Stimulated activated CD8-positive, alpha-beta memory T cell treated with anti-CD3 and anti-CD28 coated beads, Interleukin-2, amount 100 ng/mL, for 48 hours (primary cell): ENCODE measurements at regions not wholly inside any gene's neighbourhood (a gene's known extent, or its start where the extent isn't known, plus 50 kb on each side); places are given as distances from the start of the nearest gene placed in this dataset.

Experiments
- DNase-seq, 2 donors: peaks; one replicate each; pipeline ENCODE4 v3.0.0-alpha.2; 2020; ENCODE audit warnings: low read depth in 2 of 2

DNA sequence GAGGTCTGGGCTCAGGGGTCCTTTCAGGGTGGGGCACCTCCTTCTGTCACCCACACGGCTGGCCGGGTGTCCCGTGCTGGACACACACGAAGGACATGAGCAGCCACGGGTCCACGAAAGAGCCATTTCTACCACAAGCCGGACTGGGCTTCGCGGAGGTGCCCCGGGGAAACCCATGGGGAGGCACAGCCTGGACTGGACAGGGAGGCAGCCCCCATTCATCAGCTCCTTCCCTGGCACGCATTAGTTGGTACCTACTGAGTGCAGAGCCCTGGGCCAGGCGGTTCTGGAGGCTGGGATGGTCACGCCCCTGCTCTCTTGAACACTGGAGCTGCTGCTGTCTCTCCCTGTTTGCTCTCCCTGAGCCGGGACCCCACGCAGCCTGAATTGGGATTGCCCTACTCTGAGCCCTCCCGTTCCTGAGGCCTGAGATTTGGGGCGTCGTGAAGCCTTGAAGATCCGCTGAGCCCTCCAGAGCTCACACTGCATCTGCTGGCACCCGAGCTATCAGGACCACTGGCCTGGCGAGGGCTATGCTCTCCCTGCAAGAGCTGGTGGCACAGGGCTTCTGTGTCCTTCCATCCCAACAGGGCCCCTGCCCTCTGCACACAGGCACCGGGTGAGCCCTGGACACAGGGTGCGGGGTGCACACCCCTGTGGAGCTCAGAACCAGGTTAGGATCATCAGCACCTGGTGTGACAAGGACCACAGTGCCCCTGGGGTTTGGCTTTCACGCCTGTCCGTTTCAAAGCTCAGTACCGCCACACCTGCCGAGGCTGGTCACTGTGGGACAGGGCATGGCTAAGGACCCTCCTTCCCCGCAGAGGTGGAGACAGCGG is 84.6 kb downstream of the MYEOV start:
- DNase-seq = no peak

DNA sequence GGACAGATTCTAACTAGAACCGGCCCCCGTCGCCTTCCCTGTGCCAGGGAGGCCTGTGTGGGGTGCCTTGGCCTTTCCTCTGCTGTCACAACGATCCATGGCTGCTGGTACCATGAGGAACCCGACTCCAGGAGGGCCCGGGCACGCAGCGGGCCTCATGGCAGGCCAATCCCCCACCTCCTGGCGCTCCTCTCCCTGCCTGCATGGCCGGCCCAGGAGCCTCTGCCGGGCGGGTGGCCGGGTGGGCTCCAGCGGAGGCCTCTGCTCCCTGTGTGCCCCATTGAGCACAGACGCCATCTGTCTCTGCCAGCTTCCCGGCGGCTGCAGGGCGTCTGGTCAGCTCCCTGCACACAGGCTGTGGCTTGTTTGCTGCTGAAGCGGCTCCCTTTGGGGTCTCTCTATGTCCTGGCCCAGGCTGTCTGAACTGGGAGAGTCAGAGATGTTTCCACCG is 86.5 kb downstream of the MYEOV start:
- no peak for DNase-seq

DNA sequence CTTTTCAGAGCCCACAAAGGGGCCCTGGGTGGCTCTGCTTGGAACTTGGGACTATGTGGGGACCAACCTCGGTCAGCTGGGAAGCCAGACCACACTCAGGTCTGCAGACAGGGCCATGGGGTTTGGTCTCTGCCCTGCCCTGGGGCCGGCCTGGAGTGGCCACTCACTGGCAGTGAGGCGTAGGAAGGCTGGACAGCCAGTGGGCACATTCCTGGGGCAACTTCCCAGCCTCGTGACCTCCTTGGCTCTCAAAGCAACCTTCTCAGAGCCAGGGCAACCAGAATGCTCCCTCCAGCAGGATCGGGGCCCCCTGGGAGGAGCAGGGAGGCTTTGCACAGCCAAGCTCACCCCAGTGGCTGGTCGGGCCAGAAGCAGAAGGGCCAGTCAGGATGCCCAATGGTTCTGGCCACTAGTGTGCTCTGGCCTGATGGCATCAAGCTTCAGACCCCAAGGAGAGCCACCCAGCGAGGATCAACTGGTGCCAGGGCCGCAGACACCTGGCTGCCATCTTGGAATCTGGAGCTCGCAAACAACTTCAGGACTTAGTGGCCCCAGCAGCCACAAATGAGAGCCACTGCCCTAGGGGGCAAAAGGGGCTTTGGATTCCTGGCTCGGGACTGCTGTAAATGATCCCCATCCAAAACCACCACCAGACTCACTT is 87.1 kb downstream of the MYEOV start:
- DNase-seq = no peak

DNA sequence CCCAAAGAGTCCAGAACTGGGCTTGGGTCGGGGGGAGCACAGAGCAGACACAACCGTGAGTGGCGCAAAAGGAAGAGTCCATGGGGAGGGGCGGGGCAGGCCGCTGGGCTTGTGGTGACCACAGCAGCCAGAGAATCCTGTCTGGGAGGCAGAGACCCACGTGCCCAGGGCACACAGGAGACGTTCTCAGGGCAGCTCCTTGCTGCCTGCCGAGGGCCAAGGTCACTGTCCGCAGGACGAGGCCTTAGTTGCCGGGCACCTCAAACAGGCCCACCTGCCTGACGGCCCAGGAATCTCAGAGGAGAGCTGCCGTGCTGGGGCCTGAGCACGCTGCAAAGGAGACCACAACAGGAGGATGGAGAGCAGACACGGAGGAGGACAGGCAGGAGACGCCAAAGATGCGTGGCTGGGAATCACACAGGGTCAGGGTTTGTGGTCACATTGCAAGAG is 87.8 kb downstream of the MYEOV start:
- DNase-seq = no peak

DNA sequence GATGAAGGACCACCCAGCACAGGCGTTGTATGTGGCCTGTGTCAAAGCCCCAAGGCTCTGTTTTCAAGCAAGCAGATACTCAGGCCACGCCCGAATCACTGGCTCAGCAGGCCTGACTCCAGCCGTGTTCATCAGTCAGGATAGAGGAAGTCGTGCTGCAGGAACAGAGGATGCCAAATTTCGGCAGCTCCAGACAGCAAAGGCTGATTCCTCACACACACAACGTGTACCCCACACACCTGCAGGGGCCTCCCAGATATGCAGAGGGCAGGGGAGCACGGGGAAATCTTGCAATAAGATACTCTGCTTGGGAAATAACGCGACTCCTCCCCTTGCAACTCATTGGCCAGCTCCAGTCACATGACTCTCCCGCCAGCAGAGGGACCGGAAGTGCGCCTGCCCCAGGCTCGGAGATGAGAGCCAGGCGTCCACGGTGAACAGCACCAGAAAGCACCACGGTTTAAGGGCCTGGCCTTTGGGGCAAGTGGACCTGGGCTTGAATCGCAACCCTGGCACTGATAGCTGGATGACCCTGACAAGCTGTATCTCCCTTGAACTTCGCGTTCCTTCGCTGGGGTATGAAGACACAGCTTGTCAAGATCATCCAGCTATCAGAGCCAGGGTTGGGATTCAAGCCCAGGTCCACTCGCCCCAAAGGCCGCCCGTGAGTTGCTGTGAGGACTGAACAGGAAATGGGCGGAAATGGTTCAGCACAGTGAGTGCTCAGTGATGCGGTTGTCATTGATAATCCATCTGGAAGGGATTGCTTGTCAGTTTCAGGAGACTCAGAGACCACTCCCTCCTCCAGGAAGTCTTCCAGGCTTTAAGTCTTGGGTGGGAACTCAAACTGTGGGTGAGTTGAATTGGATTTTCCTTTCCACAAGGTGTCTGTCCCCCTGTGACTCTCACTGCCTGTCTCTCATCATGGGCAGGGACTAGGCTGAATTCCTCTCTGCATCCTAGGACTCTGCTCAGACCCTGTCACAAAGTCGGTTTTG is 88.5 kb downstream of the MYEOV start:
- no peak for DNase-seq

DNA sequence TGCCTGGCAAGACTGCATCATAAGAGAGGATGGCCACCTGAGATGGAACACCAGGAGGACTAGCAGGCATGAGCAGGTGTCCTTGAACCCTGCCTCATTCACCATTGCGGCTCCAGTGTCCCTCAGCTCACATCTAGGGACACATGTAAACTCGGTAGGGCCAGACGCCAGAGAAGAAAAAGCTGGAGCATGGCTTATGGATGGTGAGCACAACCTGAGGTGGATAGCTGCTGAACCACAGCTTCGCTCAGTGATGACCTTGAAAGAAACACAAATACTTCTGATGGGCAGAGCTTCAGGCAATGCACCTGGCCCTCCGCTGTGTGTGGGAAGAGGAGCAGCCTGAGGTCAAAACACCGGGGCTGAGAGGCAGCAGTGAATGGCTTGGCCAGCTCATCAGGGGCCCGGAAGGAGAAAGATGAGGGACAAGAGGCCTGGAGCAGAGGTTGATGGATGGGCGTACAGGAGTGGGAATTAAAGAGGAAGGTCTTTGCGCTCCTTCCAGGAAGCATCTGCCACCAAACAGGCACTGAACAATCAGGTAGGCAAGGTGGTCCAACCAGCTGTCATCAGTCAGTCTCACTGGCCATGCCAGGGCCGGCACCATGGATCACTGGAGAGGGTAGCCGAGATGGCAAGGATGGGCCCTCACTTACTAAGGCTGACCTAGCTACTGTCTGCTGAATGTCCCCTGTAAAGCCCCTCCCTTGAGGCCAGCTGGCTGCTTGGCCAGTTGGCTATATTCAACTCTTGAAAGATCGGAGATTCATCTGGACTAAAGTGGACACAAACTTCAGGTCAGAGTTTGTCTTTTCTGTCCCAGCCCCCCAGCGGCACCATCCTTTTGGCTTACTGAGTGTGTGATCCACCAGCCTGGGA is 89.7 kb downstream of the MYEOV start:
- no peak for DNase-seq

DNA sequence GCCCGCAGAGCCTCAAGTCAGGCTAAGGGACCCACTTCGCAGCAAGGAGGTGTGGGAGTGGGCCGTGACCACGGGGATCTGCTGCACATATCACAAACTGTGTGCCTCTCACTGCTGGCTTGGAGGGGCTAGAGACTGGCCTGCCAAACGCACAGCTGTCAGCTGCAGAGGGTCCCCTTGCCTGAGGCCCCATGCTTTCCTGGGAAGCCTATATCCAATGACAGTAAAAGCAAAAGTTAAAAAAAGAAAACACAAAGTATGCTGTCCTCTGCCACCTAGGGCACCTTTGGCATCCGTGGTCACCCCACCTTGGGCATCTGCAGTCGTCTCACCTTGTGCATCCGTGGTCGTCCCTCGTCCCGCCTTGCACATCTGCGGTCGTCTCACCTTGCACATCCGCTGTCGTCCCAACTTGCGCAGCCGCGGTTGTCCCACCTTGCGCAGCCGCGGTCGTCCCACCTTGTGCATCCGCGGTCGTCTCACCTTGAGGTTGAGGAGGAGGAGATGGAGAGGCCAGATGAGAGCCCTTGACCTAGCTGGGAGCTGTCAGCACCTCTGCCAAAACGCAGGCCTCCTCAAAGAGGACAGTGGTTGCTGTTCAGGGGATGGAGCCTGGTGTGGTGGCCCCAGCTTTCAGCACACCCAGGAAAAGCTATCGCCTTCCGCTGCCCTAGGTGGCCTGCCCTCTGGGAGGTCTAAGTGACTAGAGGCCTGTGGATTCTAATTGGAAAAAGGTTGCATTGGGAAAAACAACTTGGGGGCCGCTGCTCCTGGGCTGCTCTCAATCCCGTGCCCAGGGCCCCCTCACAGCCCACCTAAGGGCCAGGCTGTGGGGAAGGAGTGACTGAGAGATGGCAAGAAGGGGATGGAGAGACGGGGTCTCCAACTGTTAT is 90.5 kb downstream of the MYEOV start:
- no peak for DNase-seq

DNA sequence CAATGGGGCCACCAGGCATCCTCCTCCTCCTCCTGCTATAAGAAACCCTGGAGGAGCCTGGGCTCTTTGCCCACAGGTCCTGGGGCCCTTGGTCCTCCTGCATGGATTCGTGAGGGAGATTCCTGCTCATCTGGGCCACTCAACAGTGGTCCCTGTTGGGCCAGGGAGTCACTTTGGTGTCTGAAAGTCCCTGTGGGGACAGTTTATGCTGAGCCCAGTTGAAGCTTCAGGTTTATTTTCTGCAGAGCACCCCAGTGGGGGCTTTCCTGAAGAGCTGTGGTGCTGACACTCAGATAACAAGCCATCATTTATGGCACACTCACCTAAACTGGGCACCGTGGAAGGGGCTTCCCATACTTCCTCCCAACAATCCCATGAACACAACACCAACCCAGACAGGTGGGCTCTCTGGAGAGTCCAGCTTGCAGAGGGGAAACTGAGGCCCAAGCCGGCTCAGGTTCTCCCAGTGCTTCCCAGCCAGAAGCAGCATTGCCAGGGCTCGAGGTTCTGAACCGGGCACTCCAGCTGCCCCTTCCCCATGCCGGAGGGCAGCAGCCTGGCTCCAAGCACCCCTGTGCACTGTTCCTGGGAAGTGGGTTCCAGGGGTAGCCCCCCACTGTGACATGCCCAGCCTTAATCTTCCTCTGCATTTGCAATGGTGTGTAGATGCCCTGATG is 91.3 kb downstream of the MYEOV start:
- DNase-seq = no peak

DNA sequence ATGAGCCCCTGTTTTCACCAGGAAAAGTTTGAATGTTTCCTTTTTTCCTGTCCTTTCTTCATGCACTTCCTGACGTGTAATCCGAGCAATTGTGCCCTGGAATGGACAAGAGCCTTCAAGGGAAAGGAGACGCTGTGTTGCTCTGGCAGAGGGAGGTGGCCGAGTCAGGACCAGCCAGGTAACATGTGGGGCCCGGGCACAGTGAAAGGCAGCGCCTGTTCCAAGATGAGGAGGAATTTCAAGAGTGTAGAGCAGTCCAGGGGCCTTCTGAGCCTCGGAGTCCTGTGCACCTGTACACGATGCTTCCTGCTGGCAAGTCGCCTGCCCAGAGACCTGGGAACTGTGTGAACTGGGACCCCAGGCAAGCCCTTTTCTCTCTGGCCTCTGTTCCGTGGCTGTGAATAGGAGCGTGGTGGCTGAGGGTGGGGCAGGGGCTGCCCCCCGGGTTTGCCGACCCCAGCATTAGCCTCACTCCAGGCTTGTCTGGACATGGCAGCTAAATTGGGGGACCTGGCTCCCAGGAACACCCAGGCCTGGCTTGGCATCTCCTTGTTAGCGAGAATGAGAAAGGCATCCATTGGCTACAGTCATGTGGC is 92.0 kb downstream of the MYEOV start:
- no peak for DNase-seq

DNA sequence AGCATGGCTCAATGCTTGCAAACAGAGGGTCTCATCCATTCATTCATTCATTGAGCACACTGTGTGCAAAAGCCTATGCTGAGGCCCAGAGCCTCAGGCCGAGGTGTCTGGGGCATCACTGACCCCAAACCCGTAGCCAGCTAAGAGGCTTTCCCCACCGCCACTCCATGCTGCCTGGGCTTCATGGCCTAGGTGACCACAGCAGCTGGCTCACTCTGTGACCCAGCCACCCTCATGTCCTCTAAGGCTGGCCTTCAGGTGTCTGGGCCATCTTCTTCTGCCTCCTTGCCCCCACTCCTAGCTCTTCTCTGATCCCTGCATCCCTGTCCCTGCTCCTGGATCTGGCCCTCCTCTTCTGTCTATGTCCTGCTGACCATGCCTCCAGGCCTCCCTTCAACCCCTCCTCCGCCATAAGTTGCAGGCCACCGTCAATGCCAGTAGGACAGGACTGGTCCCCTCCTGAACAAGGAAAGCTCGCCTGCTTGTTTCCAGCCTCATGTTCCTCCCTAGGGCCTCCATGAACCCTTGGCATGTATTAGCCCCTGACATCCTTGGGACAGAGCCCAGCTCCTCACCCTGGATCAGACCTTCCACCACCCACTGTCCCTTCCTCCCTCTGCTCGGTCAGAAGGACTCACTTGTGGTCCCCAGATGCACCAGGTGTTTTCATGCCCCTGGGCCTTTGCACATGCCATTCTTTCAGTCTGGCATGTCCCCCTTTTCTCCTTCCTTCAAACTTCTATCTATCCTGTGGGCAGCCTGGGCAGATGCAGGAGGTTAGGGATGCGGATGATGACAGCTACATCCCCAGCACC is 92.8 kb downstream of the MYEOV start:
- DNase-seq = no peak

DNA sequence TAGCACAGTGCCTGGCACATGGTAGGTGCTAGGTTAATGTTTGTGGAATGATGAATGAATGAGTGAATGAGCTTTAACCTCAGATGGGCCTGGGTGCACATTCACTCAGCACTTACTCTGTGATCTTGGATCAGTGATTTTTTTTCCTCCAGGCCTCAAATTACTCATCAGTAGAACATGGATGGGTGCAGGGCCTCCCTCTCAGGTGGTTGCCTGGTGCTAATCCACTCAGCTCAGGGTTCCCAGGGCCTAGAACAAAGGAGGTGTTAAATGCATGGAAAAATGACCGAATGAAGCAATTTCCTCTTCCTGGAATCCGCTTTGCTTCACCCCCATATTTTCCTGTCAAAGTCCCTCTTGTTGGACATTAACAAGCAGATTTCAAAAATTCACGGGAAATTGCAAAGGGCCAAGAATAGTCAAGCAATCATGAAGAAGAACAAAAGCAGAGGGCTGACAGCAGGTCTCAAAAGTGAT is 93.5 kb downstream of the MYEOV start:
- DNase-seq = no peak

DNA sequence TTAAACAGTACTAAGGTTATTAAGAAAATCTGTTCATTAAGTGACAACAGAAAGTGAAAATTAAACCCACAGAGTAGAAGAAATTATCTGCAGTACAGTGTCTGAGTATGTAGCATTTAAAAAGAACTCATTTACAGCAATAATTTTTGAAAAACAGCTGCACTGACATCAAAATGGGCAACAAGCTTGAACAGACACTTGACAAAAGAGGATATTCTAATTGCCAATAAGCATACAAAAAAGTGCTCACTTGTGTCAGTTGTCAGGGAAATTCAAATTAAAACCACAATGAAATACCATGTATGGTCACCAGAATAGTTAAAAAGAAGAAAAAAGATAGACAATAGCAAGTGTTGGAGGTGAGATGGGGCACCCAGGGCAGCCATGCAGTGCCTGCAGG is 93.3 kb upstream of the LINC01488 start:
- no peak for DNase-seq

DNA sequence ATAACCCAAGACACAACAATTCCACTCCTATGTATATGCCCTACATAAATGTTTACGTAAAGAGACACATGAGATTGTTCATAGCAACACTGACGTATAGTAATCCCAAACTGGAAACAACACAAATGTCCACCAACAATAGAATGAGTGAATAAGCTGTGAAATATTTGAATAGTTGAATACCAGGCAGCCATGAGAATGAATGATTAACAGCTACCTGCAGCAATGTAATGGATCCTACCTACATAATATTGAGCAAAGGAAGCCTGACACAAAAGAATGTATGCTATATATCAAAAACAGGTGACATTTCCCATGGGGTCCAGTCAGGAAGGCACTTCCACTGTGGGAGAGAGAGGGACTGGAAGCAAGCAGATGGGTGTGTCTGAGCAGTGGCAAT is 92.8 kb upstream of the LINC01488 start:
- no peak for DNase-seq

DNA sequence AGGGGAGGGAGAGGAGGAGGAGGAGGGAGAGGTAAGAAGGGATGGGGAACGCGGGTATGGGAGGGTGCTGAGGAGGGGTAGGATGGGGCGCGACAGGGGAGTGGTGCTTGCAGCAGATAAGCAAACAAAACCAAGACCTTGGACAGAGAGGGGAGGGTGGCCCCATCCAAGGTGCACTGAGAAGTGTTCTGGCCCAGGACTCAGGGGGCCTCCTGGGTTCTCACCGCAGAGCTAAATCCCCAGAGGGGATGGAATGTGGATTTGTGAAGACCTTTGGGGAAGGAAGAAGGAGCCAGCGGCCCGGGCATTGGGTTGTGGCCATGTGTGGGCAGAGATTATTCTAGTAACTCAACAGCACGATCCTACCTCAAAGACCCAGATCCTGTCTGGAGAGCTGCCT is 90.9 kb upstream of the LINC01488 start:
- DNase-seq = no peak

DNA sequence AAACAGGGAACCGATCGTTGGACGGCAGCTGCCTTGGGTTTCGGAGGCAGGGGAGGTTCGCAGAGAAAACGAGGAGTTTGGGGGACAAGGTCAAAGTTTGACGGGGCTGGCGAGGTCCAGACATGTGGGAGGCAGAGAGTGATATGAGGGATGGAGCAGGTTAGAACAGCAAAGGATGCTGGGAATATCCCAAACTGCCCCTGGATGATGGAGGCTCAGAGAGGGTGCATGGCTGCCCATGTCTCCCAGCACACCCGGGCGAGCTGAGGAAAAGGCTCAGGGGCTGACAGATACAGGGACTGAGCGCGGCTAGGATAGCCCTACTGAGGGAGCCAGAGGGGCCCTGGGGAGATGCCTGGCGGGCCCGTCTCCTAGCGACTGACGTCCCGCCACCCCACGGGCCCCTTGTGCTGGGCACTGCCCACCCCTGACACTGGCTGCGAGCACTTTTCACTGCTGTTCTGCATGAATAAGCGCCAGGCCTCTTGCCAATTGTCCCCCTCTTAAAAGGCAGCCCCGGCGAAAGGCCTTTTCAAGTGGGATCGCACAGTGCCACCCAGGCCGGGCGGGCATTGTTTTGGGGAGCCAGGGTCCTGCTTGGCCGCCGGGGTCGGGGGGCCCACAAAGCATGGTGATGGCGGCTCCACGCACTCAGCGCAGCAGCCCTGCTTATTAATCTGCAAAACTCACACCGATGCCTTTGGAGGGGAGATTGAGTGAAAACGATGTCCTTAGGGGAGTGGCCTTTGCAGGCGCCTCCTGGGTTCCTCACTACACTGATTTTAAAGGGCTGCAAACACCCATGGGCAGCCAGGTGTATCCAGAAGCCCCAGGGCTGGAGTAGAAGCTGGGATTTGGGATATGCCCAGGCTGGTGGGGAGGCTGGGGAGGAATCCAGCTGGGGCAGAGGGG is 90.0 kb upstream of the LINC01488 start:
- DNase-seq = no peak

DNA sequence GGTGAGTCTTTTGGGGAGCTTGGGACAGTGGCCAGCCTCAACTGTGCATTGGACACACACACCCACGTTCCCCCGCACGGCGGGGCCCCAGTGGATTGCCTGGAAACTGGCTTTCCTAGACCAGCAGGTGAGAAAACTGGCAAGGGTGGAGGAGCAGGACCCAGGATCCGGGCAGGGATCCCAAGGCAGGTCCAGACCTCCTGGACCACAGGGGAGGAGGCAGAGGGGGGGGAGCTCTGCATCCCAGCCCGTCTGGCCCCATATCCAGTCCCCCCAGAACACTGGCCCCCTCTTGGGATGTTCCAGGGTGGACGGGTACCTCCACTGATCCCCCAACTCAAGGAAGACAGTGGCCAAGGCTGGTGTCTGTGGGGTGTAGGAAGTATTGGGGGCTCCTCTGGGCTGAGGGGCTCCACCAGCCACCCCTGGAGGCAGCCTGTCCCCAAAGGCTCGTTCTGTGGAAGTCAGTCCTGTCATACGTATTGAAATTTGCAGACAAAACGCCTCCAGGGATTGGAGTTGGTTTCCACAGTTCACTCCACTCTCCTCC is 89.3 kb upstream of the LINC01488 start:
- no peak for DNase-seq
